Activated T-helper 2 cell treated with anti-CD3 and anti-CD28 coated beads, Interferon-gamma antibody, Interleukin-2, Interleukin-4, amounts not matched to agents 10 μg/mL and 5 μg/mL and 100 μg/mL, durations not matched to agents 14 hours and 24 hours and 36 hours (primary cell): ENCODE measurements at regions not wholly inside any gene's neighbourhood (a gene's known extent, or its start where the extent isn't known, plus 50 kb on each side); places are given as distances from the start of the nearest gene placed in this dataset.

Experiments
- DNase-seq: peaks from one replicate; pipeline ENCODE4 v3.0.0; 2021; ENCODE audit warnings: low spot score
- H3K27ac Mint-ChIP-seq: one replicate; pipeline ENCODE4 v1.8.0; 2021; ENCODE audit warnings: mixed read lengths
- H3K27me3 Mint-ChIP-seq: one replicate; pipeline ENCODE4 v1.8.0; 2021; ENCODE audit warnings: low read depth, mixed read lengths
- H3K36me3 Mint-ChIP-seq: one replicate; pipeline ENCODE4 v1.8.0; 2021; ENCODE audit warnings: low read depth, mixed read lengths
- H3K4me1 Mint-ChIP-seq: one replicate; pipeline ENCODE4 v1.8.0; 2021; ENCODE audit warnings: low read depth, mixed read lengths
- H3K4me3 Mint-ChIP-seq: one replicate; pipeline ENCODE4 v1.8.0; 2021; ENCODE audit warnings: low read depth, mild to moderate bottlenecking, moderate library complexity, mixed read lengths
- H3K9me3 Mint-ChIP-seq: one replicate; pipeline ENCODE4 v1.8.0; 2021; ENCODE audit warnings: mixed read lengths
- intact Hi-C: fragments of 100-400 bp; cut with micrococcal nuclease; formaldehyde crosslinking; loops from one replicate; pipeline ENCODE4 v1.15.1; 2023

GRCh38 chr3:118036215-118036614, 998.4 kb downstream of the IGSF11 start:
- Mint-ChIP-seq H3K36me3 (no peaks in the 10 kb centered on the region), H3K9me3 (peaks cover 34% of the 10 kb centered on the region), H3K4me1 (no peaks in the 10 kb centered on the region), H3K27ac (no peak overlapping the region), H3K27me3 (no peaks in the 10 kb centered on the region), H3K4me3 (no peak overlapping the region)
- DNase-seq: no peak
- intact Hi-C loops: no loop called here

GRCh38 chr3:118055381-118055780, 979.3 kb downstream of the IGSF11 start:
- no peak for DNase-seq
- Mint-ChIP-seq H3K9me3 (peaks cover 22% of the 10 kb centered on the region), H3K4me3 (no peak overlapping the region), H3K4me1 (no peaks in the 10 kb centered on the region), H3K27me3 (no peaks in the 10 kb centered on the region), H3K27ac (no peak overlapping the region), H3K36me3 (no peaks in the 10 kb centered on the region)
- intact Hi-C loops: no loop called here

DNA sequence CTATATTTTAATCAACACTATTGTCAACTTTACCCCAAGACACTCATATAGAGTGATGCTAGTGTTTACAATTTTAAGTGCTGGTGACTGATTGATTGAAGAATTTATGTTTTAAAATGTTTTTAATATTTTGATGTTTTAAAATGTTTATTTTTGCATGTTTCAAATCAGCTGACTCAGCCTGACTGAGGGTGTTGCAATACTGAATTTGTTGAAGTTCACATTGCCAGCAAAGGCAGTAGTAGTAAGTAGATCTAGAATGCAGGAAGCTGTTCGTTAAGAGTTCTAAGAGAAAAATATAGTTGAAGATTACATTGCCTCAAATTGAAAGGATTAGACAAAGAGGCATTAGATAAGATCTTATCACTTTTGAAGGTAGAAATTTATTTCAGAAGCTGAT, 977.6 kb downstream of the IGSF11 start:
- Mint-ChIP-seq H3K4me3 (no peak overlapping the region), H3K9me3 (peaks cover 27% of the 10 kb centered on the region)

DNA sequence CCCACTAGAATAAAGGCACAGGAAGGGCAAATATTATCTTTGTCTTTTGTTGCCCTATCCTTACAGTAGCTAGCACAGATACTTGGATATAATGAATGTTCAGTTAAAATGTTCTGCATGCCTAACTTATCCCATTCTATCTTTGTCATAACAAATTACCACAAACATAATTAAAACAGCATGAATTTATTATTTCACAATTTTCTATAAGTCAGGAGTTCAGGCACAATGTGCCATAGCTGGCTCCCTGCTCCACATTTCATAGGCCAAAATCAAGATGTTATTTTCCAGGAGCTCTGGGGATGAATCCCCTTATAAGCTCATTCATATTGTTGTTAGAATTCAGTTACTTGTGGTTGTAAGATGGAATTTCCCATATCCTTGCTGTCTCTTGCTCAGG, 975.5 kb downstream of the IGSF11 start:
- intact Hi-C loops: no loop called here
- H3K36me3 Mint-ChIP-seq: no peaks in the 10 kb centered on the region
- H3K4me1 Mint-ChIP-seq: no peaks in the 10 kb centered on the region
- H3K9me3 Mint-ChIP-seq: peaks cover 26% of the 10 kb centered on the region
- no peak overlapping the region for H3K27ac Mint-ChIP-seq
- no peak for DNase-seq
- no peak overlapping the region for H3K4me3 Mint-ChIP-seq
- no peaks in the 10 kb centered on the region for H3K27me3 Mint-ChIP-seq

More for the DNA sequence above, 977.6 kb downstream of the IGSF11 start:
- no peaks in the 10 kb centered on the region for H3K27me3 Mint-ChIP-seq
- intact Hi-C loops: no loop called here
- DNase-seq: no peak
- H3K4me1 Mint-ChIP-seq: no peaks in the 10 kb centered on the region
- no peak overlapping the region for H3K27ac Mint-ChIP-seq
- H3K36me3 Mint-ChIP-seq: no peaks in the 10 kb centered on the region

DNA sequence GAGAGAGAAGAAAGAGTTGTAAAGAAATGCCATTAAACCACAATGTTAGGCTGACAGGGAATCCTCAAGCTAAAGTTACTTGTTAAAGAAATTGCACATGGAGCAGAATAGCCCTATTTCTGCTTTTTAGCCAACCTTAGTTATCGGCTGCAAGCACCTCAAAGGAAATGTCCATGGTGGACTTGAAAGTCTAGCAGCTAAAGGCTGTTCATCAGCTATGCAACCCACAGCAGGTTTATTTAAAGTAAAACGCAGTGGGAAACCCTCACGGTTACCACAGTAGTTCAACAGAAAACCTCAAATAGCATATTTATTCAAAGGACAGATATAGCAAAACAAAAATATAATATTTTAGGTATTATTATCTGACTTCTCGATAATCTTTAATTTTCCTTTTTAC, 967.2 kb downstream of the IGSF11 start:
- H3K9me3 Mint-ChIP-seq: peaks cover 26% of the 10 kb centered on the region

GRCh38 chr3:118075873-118076272, 958.8 kb downstream of the IGSF11 start:
- Mint-ChIP-seq H3K4me1 (no peaks in the 10 kb centered on the region), H3K36me3 (no peaks in the 10 kb centered on the region), H3K27ac (no peak overlapping the region), H3K9me3 (peaks cover 30% of the 10 kb centered on the region), H3K4me3 (no peak overlapping the region), H3K27me3 (no peaks in the 10 kb centered on the region)
- intact Hi-C loops: no loop called here
- DNase-seq: no peak

More for the DNA sequence above, 967.2 kb downstream of the IGSF11 start:
- no peak overlapping the region for H3K4me3 Mint-ChIP-seq
- intact Hi-C loops: no loop called here
- H3K36me3 Mint-ChIP-seq: no peaks in the 10 kb centered on the region
- no peak for DNase-seq
- H3K4me1 Mint-ChIP-seq: no peaks in the 10 kb centered on the region
- H3K27ac Mint-ChIP-seq: no peak overlapping the region
- H3K27me3 Mint-ChIP-seq: no peaks in the 10 kb centered on the region

- intact Hi-C loops: no loop called here
- H3K9me3 Mint-ChIP-seq: peaks cover 31% of the 10 kb centered on the region
Measured at GRCh38 chr3:118077332-118077731, 957.3 kb downstream of the IGSF11 start.

DNA sequence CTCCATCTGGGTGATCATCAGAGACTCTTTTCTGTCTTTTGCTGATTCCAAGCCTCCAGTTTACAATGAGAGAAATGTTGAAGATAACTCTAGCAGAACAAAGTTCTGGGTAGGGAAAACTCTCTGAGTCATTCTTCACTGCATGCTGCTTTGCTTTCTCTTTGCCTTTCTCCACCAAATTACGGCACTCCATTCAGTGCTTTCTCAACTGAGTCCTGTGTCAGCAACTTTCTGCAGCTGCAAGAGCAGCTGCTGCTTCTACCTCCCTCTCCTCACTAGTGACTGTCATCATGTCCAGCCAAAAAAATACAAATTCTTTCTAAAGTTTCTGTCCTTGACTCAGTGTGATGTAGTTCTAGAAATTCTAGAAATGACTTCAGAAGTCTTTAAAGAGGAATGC, 953.8 kb downstream of the IGSF11 start:
- H3K4me3 Mint-ChIP-seq: no peak overlapping the region
- peaks cover 19% of the 10 kb centered on the region for H3K9me3 Mint-ChIP-seq
- H3K27me3 Mint-ChIP-seq: no peaks in the 10 kb centered on the region
- DNase-seq: no peak
- intact Hi-C loops: no loop called here
- no peaks in the 10 kb centered on the region for H3K36me3 Mint-ChIP-seq
- no peaks in the 10 kb centered on the region for H3K4me1 Mint-ChIP-seq
- H3K27ac Mint-ChIP-seq: no peak overlapping the region

More at GRCh38 chr3:118077332-118077731, 957.3 kb downstream of the IGSF11 start:
- H3K4me1 Mint-ChIP-seq: no peaks in the 10 kb centered on the region
- H3K27me3 Mint-ChIP-seq: no peaks in the 10 kb centered on the region
- DNase-seq: no peak
- H3K27ac Mint-ChIP-seq: no peak overlapping the region
- H3K4me3 Mint-ChIP-seq: no peak overlapping the region
- H3K36me3 Mint-ChIP-seq: no peaks in the 10 kb centered on the region

GRCh38 chr3:118088696-118089095, 946.0 kb downstream of the IGSF11 start:
- intact Hi-C loops: no loop called here
- Mint-ChIP-seq H3K4me1 (no peaks in the 10 kb centered on the region), H3K27ac (no peak overlapping the region), H3K36me3 (no peaks in the 10 kb centered on the region), H3K27me3 (no peaks in the 10 kb centered on the region), H3K4me3 (no peak overlapping the region), H3K9me3 (peaks cover 37% of the 10 kb centered on the region)
- DNase-seq: no peak

DNA sequence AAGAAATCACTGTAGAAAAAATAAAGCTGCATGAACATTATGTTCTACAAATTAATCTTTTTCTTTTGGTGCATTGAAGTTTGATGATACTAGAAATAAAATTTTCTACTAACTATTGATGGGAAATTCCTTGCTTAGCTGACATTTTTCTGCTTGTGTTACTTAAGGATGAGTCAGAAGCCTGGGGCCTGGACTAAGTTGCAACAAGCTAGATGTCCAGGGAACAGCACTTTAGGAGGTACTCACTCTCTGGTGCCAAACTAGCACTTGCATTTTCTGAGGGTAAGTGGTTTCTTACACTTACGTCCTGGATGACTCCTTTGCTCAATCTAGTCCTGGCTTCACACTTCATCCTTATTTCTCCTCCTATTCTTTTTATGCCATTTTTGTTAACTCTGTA, 945.1 kb downstream of the IGSF11 start:
- Mint-ChIP-seq H3K9me3 (peaks cover 44% of the 10 kb centered on the region), H3K27ac (no peak overlapping the region), H3K4me1 (no peaks in the 10 kb centered on the region), H3K36me3 (no peaks in the 10 kb centered on the region), H3K27me3 (no peaks in the 10 kb centered on the region), H3K4me3 (no peak overlapping the region)
- no peak for DNase-seq
- intact Hi-C loops: no loop called here

GRCh38 chr3:118097226-118097625, 937.4 kb downstream of the IGSF11 start:
- Mint-ChIP-seq H3K4me1 (no peaks in the 10 kb centered on the region), H3K4me3 (no peak overlapping the region), H3K27ac (no peak overlapping the region), H3K27me3 (no peaks in the 10 kb centered on the region), H3K9me3 (peaks cover 39% of the 10 kb centered on the region), H3K36me3 (no peaks in the 10 kb centered on the region)
- DNase-seq: no peak
- intact Hi-C loops: no loop called here

DNA sequence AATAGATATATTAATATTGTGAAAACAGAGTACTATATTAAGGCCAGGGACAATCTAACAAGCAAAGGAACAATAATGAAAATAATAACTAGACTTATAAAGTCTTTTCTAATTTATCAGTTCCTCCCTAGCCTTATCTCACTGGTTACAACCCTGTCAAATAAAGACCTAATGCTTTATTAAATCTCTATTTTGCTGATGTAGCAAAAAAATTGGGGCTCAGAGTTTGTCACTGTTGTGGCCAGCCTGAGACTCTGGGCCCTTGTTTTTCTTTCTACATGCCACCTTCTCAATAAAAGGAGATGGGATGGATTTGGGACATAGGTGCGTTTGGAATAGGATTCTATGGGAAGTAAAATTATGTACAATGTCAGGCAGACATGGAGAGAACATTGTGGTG, 937.0 kb downstream of the IGSF11 start:
- no peaks in the 10 kb centered on the region for H3K4me1 Mint-ChIP-seq
- intact Hi-C loops: no loop called here
- no peak overlapping the region for H3K4me3 Mint-ChIP-seq
- no peaks in the 10 kb centered on the region for H3K36me3 Mint-ChIP-seq
- H3K27ac Mint-ChIP-seq: no peak overlapping the region
- peaks cover 35% of the 10 kb centered on the region for H3K9me3 Mint-ChIP-seq
- H3K27me3 Mint-ChIP-seq: no peaks in the 10 kb centered on the region
- no peak for DNase-seq

DNA sequence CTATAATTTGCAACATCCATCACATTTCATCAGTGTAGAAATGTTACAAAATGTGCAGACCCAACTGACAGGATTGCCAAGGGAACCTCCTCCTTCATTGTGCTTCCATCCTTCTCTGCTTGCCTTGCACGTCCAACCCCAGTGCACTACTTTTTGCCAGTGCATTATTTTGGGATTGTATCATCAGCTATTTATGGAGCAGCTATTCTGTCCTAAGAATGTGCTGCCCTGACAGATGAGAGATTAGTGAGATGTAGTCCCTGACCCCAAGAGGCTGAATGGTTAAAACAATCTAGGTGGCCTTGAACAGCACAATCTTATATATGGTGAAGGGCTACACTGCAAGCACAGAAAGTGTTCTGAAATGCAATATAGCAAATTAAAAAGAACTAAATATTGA, 935.8 kb downstream of the IGSF11 start:
- intact Hi-C loops: no loop called here
- Mint-ChIP-seq H3K9me3 (peaks cover 25% of the 10 kb centered on the region), H3K36me3 (no peaks in the 10 kb centered on the region)

GRCh38 chr3:118101891-118102290, 932.8 kb downstream of the IGSF11 start:
- H3K36me3 Mint-ChIP-seq: no peaks in the 10 kb centered on the region

More for the DNA sequence above, 935.8 kb downstream of the IGSF11 start:
- DNase-seq: no peak
- Mint-ChIP-seq H3K4me1 (no peaks in the 10 kb centered on the region), H3K27ac (no peak overlapping the region), H3K4me3 (no peak overlapping the region), H3K27me3 (no peaks in the 10 kb centered on the region)

More at GRCh38 chr3:118101891-118102290, 932.8 kb downstream of the IGSF11 start:
- no peak for DNase-seq
- intact Hi-C loops: no loop called here
- no peaks in the 10 kb centered on the region for H3K27me3 Mint-ChIP-seq
- H3K4me3 Mint-ChIP-seq: no peak overlapping the region
- peaks cover 11% of the 10 kb centered on the region for H3K9me3 Mint-ChIP-seq
- H3K27ac Mint-ChIP-seq: no peak overlapping the region
- no peaks in the 10 kb centered on the region for H3K4me1 Mint-ChIP-seq
